G401.6 (cell line): ENCODE measurements at regions not wholly inside any gene's neighbourhood (a gene's known extent, or its start where the extent isn't known, plus 50 kb on each side); places are given as distances from the start of the nearest gene placed in this dataset.

Source experiments
- FAIRE-seq: peaks from 2 replicates; lab custom pipeline; 2012; peaks lifted over from hg19 to GRCh38; lab: Jason Lieb, UNC

GRCh38 chr1:29991815-29992214 is 731.6 kb downstream of the MATN1 start:
- no peak for FAIRE-seq

GRCh38 chr1:29991025-29991424 is 732.4 kb downstream of the MATN1 start:
- FAIRE-seq = no peak

- no peak for FAIRE-seq
Observed at GRCh38 chr1:29990304-29990703, 733.1 kb downstream of the MATN1 start.

- no peak for FAIRE-seq
Observed at GRCh38 chr1:29986986-29987385, 736.4 kb downstream of the MATN1 start.

GRCh38 chr1:29985606-29985945 is 737.8 kb downstream of the MATN1 start:
- FAIRE-seq = no peak

GRCh38 chr1:29984862-29985605 is 738.4 kb downstream of the MATN1 start:
- FAIRE-seq = no peak

GRCh38 chr1:29984166-29984861 is 739.1 kb downstream of the MATN1 start:
- FAIRE-seq = no peak

- no peak for FAIRE-seq
Observed at GRCh38 chr1:29983321-29983720, 740.1 kb downstream of the MATN1 start.

- FAIRE-seq = no peak
Observed at GRCh38 chr1:29981586-29982239, 741.7 kb downstream of the MATN1 start.

- FAIRE-seq = no peak
Observed at GRCh38 chr1:29977550-29977949, 741.2 kb downstream of the PTPRU start.

GRCh38 chr1:29975036-29975694 is 738.8 kb downstream of the PTPRU start:
- FAIRE-seq = no peak

- FAIRE-seq = no peak
Observed at GRCh38 chr1:29974316-29974724, 738.0 kb downstream of the PTPRU start.

GRCh38 chr1:29973406-29973805 is 737.1 kb downstream of the PTPRU start:
- FAIRE-seq = no peak

- no peak for FAIRE-seq
Observed at GRCh38 chr1:29972421-29973053, 736.2 kb downstream of the PTPRU start.

- FAIRE-seq = no peak
Observed at GRCh38 chr1:29971703-29972102, 735.4 kb downstream of the PTPRU start.

GRCh38 chr1:29970747-29971325 is 734.5 kb downstream of the PTPRU start:
- no peak for FAIRE-seq

GRCh38 chr1:29969576-29969975 is 733.3 kb downstream of the PTPRU start:
- no peak for FAIRE-seq

- no peak for FAIRE-seq
Observed at GRCh38 chr1:29967261-29967660, 730.9 kb downstream of the PTPRU start.

- no peak for FAIRE-seq
Observed at GRCh38 chr1:29966526-29967045, 730.3 kb downstream of the PTPRU start.

- no peak for FAIRE-seq
Observed at GRCh38 chr1:29964718-29965533, 728.6 kb downstream of the PTPRU start.

- FAIRE-seq = no peak
Observed at GRCh38 chr1:29963946-29964345, 727.6 kb downstream of the PTPRU start.
